Colonic mucosa (tissue), 4 donors: ENCODE measurements at regions not wholly inside any gene's neighbourhood (a gene's known extent, or its start where the extent isn't known, plus 50 kb on each side); places are given as distances from the start of the nearest gene placed in this dataset.
"Not testable (repeated sequence)": the region's sequence is repeated elsewhere in the genome, so short reads cannot be mapped to it uniquely, and the experiment has no call there.

Experiments
- DNase-seq: peaks from one replicate; pipeline ENCODE4 v3.0.0-alpha.2; 2020
- H3K27ac ChIP-seq: fragments of 200-600 bp; one replicate; pipeline ENCODE4 v1.8.0; 2021
- H3K27me3 ChIP-seq: fragments of 200-600 bp; one replicate; pipeline ENCODE4 v1.8.0; 2021
- H3K36me3 ChIP-seq: fragments of 200-600 bp; one replicate; pipeline ENCODE4 v1.8.0; 2021
- H3K4me1 ChIP-seq: fragments of 200-600 bp; one replicate; pipeline ENCODE4 v1.8.0; 2021; ENCODE audit warnings: mild to moderate bottlenecking
- H3K4me3 ChIP-seq: fragments of 200-600 bp; one replicate; pipeline ENCODE4 v1.8.0; 2021
- H3K9ac ChIP-seq, 2 donors: one replicate each; pipeline ENCODE4 v1.7.0; 2013; ENCODE audit warnings: control low read depth in 2 of 2, low read depth in 2 of 2, low read length in 2 of 2
- H3K9me3 ChIP-seq: fragments of 200-600 bp; one replicate; pipeline ENCODE4 v1.8.0; 2021
- CTCF ChIP-seq: fragments of 200-600 bp; IDR thresholded peaks from one replicate; pipeline ENCODE4 v1.8.0; 2022; ENCODE audit warnings: antibody characterized with exemption, mild to moderate bottlenecking
- intact Hi-C: fragments of 100-400 bp; cut with DNase I; formaldehyde crosslinking; loops from one replicate; pipeline ENCODE4 v1.14.1; 2022
- donor health status: healthy.
- donor health status: DM: no; HTN: no; CAD: no.
- donor health status: DM: no; HTN: no; CAD: no.

DNA sequence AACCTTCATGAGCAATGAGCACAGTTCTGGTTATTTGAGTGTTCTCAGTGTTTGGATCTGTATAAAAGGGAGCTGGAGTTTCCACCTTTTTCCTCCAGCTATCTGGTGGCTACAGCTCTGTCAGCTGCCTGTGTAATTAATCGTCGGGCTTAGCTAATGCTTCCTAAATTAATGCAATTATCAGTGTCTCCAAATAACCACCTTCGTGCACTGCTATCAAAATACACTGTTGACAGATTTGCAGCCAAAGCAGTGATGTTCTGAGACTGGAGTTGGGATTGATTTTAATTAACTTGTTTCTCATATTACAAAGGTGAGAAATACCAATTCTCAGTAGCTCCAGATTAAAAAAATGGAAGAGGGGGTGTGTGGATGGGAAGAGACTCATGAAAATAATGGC is 325.8 kb downstream of the CBLN1 start:
- Histone ChIP-seq H3K27ac (no peak overlapping the region), H3K36me3 (no peaks in the 10 kb centered on the region), H3K9ac (no peak overlapping the region), H3K4me3 (no peak overlapping the region), H3K27me3 (no peaks in the 10 kb centered on the region), H3K4me1 (no peaks in the 10 kb centered on the region), H3K9me3 (no peaks in the 10 kb centered on the region)
- intact Hi-C loops, result no loop called here
- TF ChIP-seq CTCF, result no peak
- DNase-seq, result no peak

GRCh38 chr16:48951621-48952125 is 330.0 kb downstream of the CBLN1 start:
- H3K4me1 ChIP-seq, H3K36me3 ChIP-seq, H3K9ac ChIP-seq, H3K27me3 ChIP-seq, H3K4me3 ChIP-seq, intact Hi-C loops, H3K9me3 ChIP-seq, H3K27ac ChIP-seq, DNase-seq: not testable (repeated sequence)

GRCh38 chr16:48950184-48950583 is 331.5 kb downstream of the CBLN1 start:
- no peaks in the 10 kb centered on the region for H3K4me1 ChIP-seq
- no peak overlapping the region for H3K9ac ChIP-seq
- no peak for TF ChIP-seq CTCF
- no peak for DNase-seq
- no peak overlapping the region for H3K27ac ChIP-seq
- no peaks in the 10 kb centered on the region for H3K9me3 ChIP-seq
- no peaks in the 10 kb centered on the region for H3K36me3 ChIP-seq
- H3K27me3 ChIP-seq, result no peaks in the 10 kb centered on the region
- no peak overlapping the region for H3K4me3 ChIP-seq
- intact Hi-C loops, result no loop called here

DNA sequence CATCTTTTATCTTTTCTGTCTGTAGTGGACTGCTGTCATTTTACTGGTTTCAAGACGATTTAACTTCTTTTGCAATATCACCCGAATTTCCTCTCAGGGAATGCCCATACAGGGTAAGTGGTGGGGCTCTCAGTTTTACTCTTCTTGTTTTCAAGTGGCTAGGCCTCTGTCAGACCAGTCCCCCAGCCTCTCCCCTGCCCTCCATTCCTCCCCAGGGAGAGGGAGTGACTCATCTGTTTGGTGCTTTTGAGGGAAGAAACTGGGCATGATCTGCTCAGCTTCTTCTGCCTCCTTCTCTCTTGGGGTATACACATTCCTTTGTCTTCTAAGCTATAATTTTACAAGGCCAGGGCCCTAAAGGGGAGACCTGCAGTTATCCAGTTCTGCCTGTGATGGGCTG is 332.0 kb downstream of the CBLN1 start:
- Histone ChIP-seq H3K9ac (no peak overlapping the region), H3K4me3 (no peak overlapping the region), H3K36me3 (no peaks in the 10 kb centered on the region), H3K4me1 (no peaks in the 10 kb centered on the region), H3K27me3 (no peaks in the 10 kb centered on the region), H3K9me3 (no peaks in the 10 kb centered on the region), H3K27ac (no peak overlapping the region)
- intact Hi-C loops, result no loop called here
- no peak for TF ChIP-seq CTCF
- no peak for DNase-seq

DNA sequence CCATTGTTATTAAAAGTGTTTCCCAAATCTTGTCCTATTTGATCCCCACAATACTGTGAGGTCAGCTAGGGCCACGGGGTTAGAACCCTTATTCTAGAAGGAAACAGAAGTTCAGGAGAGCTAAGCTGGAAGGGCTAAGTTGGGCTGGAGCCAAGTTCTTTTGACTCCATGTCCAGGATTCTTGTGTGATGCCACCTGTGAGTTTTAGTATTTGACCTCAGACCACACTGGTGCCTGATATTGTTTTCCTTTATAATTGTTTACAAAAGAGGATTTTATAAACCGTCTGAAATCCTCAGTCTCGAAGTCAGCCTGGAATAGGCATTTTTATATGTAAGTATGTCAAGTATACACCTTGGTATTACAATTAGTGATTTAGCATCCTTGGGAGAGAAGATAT is 332.7 kb downstream of the CBLN1 start:
- Histone ChIP-seq H3K9ac (no peak overlapping the region), H3K27me3 (no peaks in the 10 kb centered on the region), H3K27ac (no peak overlapping the region), H3K36me3 (no peaks in the 10 kb centered on the region), H3K4me1 (no peaks in the 10 kb centered on the region), H3K4me3 (no peak overlapping the region), H3K9me3 (no peaks in the 10 kb centered on the region)
- intact Hi-C loops, result no loop called here
- no peak for TF ChIP-seq CTCF
- DNase-seq, result no peak

DNA sequence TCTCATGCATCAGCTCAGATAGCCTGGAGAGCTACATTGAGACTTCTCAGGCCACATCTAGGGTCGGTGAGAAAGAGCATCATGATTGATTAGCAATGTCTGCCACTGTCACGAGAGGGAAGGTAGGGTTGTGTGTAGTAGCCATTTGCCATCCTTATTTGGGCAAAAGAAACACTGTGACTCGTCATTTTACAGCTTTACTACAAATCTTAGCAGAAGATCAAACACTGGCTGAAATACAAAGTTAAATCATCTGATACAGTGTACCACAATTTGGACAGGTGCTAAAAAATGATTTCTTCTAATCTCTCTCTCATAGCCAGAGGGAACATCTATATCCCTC is 334.3 kb downstream of the CBLN1 start:
- no peak overlapping the region for H3K27ac ChIP-seq
- no peaks in the 10 kb centered on the region for H3K27me3 ChIP-seq
- no peak overlapping the region for H3K9ac ChIP-seq
- H3K36me3 ChIP-seq, result no peaks in the 10 kb centered on the region
- H3K4me1 ChIP-seq, result no peaks in the 10 kb centered on the region
- DNase-seq, result no peak
- TF ChIP-seq CTCF, result no peak
- no peaks in the 10 kb centered on the region for H3K9me3 ChIP-seq
- intact Hi-C loops, result no loop called here
- no peak overlapping the region for H3K4me3 ChIP-seq
